ENCODE measurements at regions not wholly inside any gene's neighbourhood (a gene's known extent, or its start where the extent isn't known, plus 50 kb on each side); places are given as distances from the start of the nearest gene placed in this dataset.

DNA sequence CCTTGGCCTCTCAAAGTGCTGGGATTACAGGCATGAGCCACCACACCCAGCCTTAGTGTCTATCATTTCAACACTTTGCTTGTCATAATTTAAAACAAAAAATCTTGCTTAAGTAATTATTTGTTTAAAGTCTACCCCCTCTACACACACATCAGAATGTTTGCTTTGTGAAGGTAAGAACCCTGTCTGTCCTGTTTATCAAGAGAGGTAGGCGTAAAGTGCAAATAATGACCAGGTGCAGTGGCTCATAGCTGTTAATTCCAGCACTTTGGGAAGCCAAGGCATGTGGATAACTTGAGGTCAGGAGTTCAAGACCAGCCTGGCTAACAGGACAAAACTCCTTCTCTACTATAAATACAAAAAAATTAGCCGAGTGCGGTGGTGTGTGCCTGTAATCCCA, 326.7 kb upstream of the CLNK start:
- POLR2A ChIA-PET (ENCODE audit: partially characterized antibody) = no interaction called here
- no peak overlapping the region for H3K14ac ChIP-seq (ENCODE audit: insufficient read length)
- H3K79me1 ChIP-seq (ENCODE audit: low read depth, low read length) = no peaks in the 10 kb centered on the region
- H4K91ac ChIP-seq (replicated peaks; ENCODE audit: insufficient read length, low read length) = no peak overlapping the region
- H3K27ac ChIP-seq (ENCODE audit: low read depth, low read length) = no peak overlapping the region
- TF ChIP-seq TAF1 (IDR thresholded peaks at IDR 0.05; ENCODE audit: low read depth, low read length) = no peak
- TF ChIP-seq RAD21 (IDR thresholded peaks at IDR 0.05 in 1 of 2, conservative IDR thresholded peaks at IDR 0.05 in 1 of 2; ENCODE audit: low read depth in 2 of 2, low read length in 2 of 2) = no peak
- TF ChIP-seq SP1 (IDR thresholded peaks at IDR 0.05; ENCODE audit: low read depth, low read length) = no peak
- TF ChIP-seq, protein P1, sequence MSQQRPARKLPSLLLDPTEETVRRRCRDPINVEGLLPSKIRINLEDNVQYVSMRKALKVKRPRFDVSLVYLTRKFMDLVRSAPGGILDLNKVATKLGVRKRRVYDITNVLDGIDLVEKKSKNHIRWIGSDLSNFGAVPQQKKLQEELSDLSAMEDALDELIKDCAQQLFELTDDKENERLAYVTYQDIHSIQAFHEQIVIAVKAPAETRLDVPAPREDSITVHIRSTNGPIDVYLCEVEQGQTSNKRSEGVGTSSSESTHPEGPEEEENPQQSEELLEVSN (IDR thresholded peaks at IDR 0.05) = no peak
- TF ChIP-seq TEAD4 (IDR thresholded peaks at IDR 0.05; ENCODE audit: low read depth, low read length) = no peak
- TF ChIP-seq HDAC6 (IDR thresholded peaks at IDR 0.05; ENCODE audit: low read depth, low read length) = no peak
- no peak overlapping the region for H3K4ac ChIP-seq (replicated peaks; ENCODE audit: insufficient read length, low read depth, low read length)
- H3K27me3 ChIP-seq (replicated peaks in 1 of 4; ENCODE audit: control insufficient read depth in 3 of 4, extremely low read depth in 1 of 4, insufficient read depth in 3 of 4, low read length in 3 of 4) = peaks cover 0 to 1% (median 0%) of the 10 kb centered on the region in 4 experiments; a peak in 1 of 7 replicates
- H4K20me1 ChIP-seq (replicated peaks in 1 of 2; ENCODE audit: control insufficient read depth in 1 of 2, insufficient read depth in 2 of 2, low read length in 2 of 2) = peaks cover 0 to 2% of the 10 kb centered on the region in 2 experiments
- no peak overlapping the region for H4K5ac ChIP-seq (ENCODE audit: insufficient read length, low read depth, low read length)
- H2BK12ac ChIP-seq (ENCODE audit: low read depth, low read length) = no peak overlapping the region
- H2AFZ ChIP-seq (ENCODE audit: low read length) = no peak overlapping the region
- no peak overlapping the region for H3K4me2 ChIP-seq (ENCODE audit: insufficient read depth in 1 of 2, low read depth in 2 of 2, low read length in 2 of 2)
- H3K23ac ChIP-seq (ENCODE audit: insufficient read length) = no peak overlapping the region
- no peaks in the 10 kb centered on the region for H3K4me1 ChIP-seq (replicated peaks in 1 of 4; ENCODE audit: control insufficient read depth in 3 of 4, insufficient read depth in 4 of 4, low read length in 3 of 4)
- no peak overlapping the region for H3K9ac ChIP-seq (replicated peaks in 1 of 4; ENCODE audit: extremely low read depth in 1 of 4, low read depth in 3 of 4, low read length in 3 of 4)
- H3K56ac ChIP-seq (replicated peaks; ENCODE audit: insufficient read length, low read depth, low read length) = no peak overlapping the region
- no peaks in the 10 kb centered on the region for H3K79me2 ChIP-seq (ENCODE audit: control insufficient read depth in 1 of 2, insufficient read depth in 2 of 2, low read length in 2 of 2)
- 90% methylated on average over 3 of the region's 3 CpGs; no CpG with 5 or more reads in 1 of the 2 experiments for WGBS, 2 experiments (ENCODE audit: extremely low coverage in 1 of 2, insufficient coverage in 1 of 2, insufficient read length in 1 of 2, insufficient replicate concordance in 2 of 2, low coverage in 1 of 2, low lambda C conversion rate in 2 of 2, missing lambda C conversion rate in 1 of 2)
- H3K23me2 ChIP-seq (ENCODE audit: low read depth, low read length) = no peaks in the 10 kb centered on the region; the same call in 1 of the 2 replicates
- no peak overlapping the region for H2BK120ac ChIP-seq (replicated peaks; ENCODE audit: low read depth, low read length)
- H2BK15ac ChIP-seq (ENCODE audit: low read length) = no peak overlapping the region
- H3K4me3 ChIP-seq (ENCODE audit: extremely low read depth in 1 of 4, insufficient read depth in 2 of 4, low read depth in 3 of 4, low read length in 4 of 4) = no peak overlapping the region
- CTCF ChIA-PET (ENCODE audit: partially characterized antibody) = no interaction called here
- H3K18ac ChIP-seq (ENCODE audit: extremely low read depth, low read length) = no peak overlapping the region
- H3K36me3 ChIP-seq (ENCODE audit: control insufficient read depth in 2 of 4, insufficient read depth in 4 of 4, low read length in 3 of 4) = no peaks in the 10 kb centered on the region
- H2BK5ac ChIP-seq (ENCODE audit: low read depth, low read length) = no peak overlapping the region
- H2AK5ac ChIP-seq (ENCODE audit: low read depth, low read length) = no peak overlapping the region
- H4K8ac ChIP-seq (ENCODE audit: extremely low read depth, insufficient read depth, low read length) = no peak overlapping the region
- DNase-seq (ENCODE audit: low read depth in 1 of 2, low spot score in 2 of 2) (no peak), FAIRE-seq (no peak)
- no peak overlapping the region for H2BK20ac ChIP-seq (ENCODE audit: low read length)
- H3K9me3 ChIP-seq (ENCODE audit: insufficient read depth in 2 of 2, low read depth in 1 of 2, low read length in 1 of 2) = no peaks in the 10 kb centered on the region

All from H1 (cell line).